GM06990 (cell line): ENCODE measurements at regions not wholly inside any gene's neighbourhood (a gene's known extent, or its start where the extent isn't known, plus 50 kb on each side); places are given as distances from the start of the nearest gene placed in this dataset.

Experiments used
- DNase-seq: peaks from one replicate; pipeline ENCODE4 v3.0.0-alpha.2; 2011; ENCODE audit not compliant: insufficient read length; ENCODE audit errors: extremely low read depth
- H3K27me3 ChIP-seq: replicated peaks from 2 replicates; pipeline ENCODE4 v1.6.0; 2011; ENCODE audit warnings: low read length; ENCODE audit not compliant: control insufficient read depth, insufficient read depth
- H3K36me3 ChIP-seq: 2 replicates; pipeline ENCODE4 v1.5.1; 2011; ENCODE audit warnings: low read length; ENCODE audit not compliant: control insufficient read depth, insufficient read depth
- H3K4me3 ChIP-seq: replicated peaks from 2 replicates; pipeline ENCODE4 v1.5.1; 2011; ENCODE audit warnings: low read depth, mild to moderate bottlenecking, control low read depth, low read length
- CTCF ChIP-seq: IDR thresholded peaks from 2 replicates; pipeline ENCODE4 v1.5.1; 2011; ENCODE audit warnings: low read length, control low read depth, mild to moderate bottlenecking, inconsistent platforms; ENCODE audit not compliant: insufficient read depth, poor library complexity, severe bottlenecking

- Histone ChIP-seq H3K27me3 (no peaks in the 10 kb centered on the region; the same call in none of the 2 replicates), H3K36me3 (no peaks in the 10 kb centered on the region), H3K4me3 (no peak overlapping the region)
- no peak for DNase-seq
- no peak for TF ChIP-seq CTCF
Measured at GRCh38 chr2:12602661-12603060, 114.1 kb upstream of the TRIB2 start.

DNA sequence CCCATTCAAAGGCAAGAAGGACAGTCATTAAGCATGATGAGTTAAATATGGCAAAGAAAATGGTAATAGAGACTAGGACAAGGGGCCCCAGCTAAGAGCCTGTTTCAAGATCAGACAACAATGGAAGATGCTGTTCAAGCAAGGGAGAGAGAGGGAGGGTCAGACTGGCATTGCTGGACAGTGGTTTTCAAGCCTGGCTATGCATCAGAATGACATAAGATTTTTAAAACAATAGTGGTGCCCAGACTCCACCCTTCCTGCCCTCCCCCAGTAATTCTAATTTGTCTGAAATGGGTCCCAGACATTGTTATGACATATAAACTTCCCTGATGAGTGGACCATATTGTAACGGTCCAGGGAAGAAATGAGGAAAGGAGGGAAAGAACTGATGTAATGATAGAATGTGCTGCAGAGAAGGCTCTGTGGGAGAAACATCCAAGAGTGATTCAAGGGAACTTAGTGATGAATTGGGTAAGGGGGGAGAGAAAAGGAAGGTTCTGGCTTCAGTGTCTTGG is 112.9 kb upstream of the TRIB2 start:
- no peak for TF ChIP-seq CTCF
- H3K27me3 ChIP-seq, result no peaks in the 10 kb centered on the region; the same call in none of the 2 replicates
- H3K4me3 ChIP-seq, result no peak overlapping the region
- DNase-seq, result no peak
- no peaks in the 10 kb centered on the region for H3K36me3 ChIP-seq

GRCh38 chr2:12604341-12604740 is 112.4 kb upstream of the TRIB2 start:
- H3K4me3 ChIP-seq, result no peak overlapping the region
- no peak for DNase-seq
- no peak for TF ChIP-seq CTCF

GRCh38 chr2:12605366-12605765 is 111.4 kb upstream of the TRIB2 start:
- no peak for TF ChIP-seq CTCF
- Histone ChIP-seq H3K27me3 (no peaks in the 10 kb centered on the region; the same call in none of the 2 replicates), H3K4me3 (no peak overlapping the region), H3K36me3 (no peaks in the 10 kb centered on the region)
- no peak for DNase-seq

More at GRCh38 chr2:12604341-12604740, 112.4 kb upstream of the TRIB2 start:
- Histone ChIP-seq H3K36me3 (no peaks in the 10 kb centered on the region), H3K27me3 (no peaks in the 10 kb centered on the region; the same call in none of the 2 replicates)

DNA sequence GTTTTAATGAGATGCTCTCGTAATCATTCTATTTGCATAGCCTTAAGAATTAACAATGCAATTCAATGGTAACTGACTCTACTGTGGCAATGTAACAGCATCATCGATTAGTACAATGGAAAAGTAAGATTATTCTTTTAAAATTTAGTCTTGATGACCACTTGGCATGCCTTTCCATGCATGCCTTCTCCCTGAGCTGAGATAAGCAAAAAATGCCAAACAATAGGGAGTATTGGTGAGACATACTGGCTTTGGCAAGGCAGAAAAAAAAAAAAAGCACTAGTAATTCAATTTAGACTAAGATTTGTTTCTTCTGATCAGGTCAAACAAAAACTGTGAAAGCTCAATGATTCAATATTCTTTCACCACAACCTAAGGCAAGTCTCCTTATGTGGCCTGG is 110.8 kb upstream of the TRIB2 start:
- H3K27me3 ChIP-seq, result no peaks in the 10 kb centered on the region; the same call in none of the 2 replicates
- DNase-seq, result no peak
- no peak for TF ChIP-seq CTCF
- no peak overlapping the region for H3K4me3 ChIP-seq
- no peaks in the 10 kb centered on the region for H3K36me3 ChIP-seq

DNA sequence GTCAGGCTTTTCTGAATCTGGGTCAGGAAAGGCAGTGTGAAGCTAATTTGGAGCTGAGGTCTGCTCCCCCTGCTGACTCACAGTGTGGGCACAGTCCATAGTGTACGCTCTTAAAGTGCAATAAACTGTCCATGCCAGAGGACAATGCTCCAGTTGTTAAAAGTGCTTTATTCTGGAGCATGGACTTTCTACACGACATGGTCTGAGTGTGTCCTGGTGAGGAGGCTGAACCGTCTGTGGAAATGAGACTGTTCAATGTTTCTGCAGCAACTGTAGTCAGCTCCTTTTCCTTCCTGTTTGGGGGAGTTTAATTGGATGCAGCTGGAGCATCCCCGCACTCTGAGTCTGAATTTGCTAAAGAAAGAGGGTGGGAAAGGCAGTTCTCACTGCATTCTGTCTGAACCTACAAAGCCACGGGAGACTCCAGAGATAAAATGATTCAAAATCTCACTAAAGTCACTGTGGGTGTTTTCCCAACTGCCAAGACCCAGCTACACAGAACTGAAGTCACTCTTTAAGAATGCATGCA is 110.2 kb upstream of the TRIB2 start:
- Histone ChIP-seq H3K36me3 (no peaks in the 10 kb centered on the region), H3K27me3 (no peaks in the 10 kb centered on the region; the same call in none of the 2 replicates), H3K4me3 (no peak overlapping the region)
- DNase-seq, result no peak
- no peak for TF ChIP-seq CTCF
